Hepatocyte (in vitro differentiated cells): ENCODE measurements at regions not wholly inside any gene's neighbourhood (a gene's known extent, or its start where the extent isn't known, plus 50 kb on each side); places are given as distances from the start of the nearest gene placed in this dataset.
A peak's percentile ranks its signal among the peaks of the same experiment; 100 is the strongest.

ENCODE experiments used
- DNase-seq: peaks from one replicate; pipeline ENCODE4 v3.0.0-alpha.2; 2016; ENCODE audit warnings: low spot score
- H2AFZ ChIP-seq: fragments of 200-600 bp; sonication (generic); 2 replicates; pipeline ENCODE4 v1.6.0; 2016; ENCODE audit warnings: antibody characterized with exemption, mild to moderate bottlenecking
- H3K27ac ChIP-seq: fragments of 200-600 bp; sonication (generic); 2 replicates; pipeline ENCODE4 v1.5.1; 2016; ENCODE audit warnings: mild to moderate bottlenecking
- H3K27me3 ChIP-seq: fragments of 200-600 bp; sonication (generic); 2 replicates; pipeline ENCODE4 v1.6.1; 2016
- H3K36me3 ChIP-seq: fragments of 200-600 bp; sonication (generic); replicated peaks from 2 replicates; pipeline ENCODE4 v1.5.1; 2016; ENCODE audit warnings: low read depth; ENCODE audit not compliant: insufficient read depth
- H3K4me1 ChIP-seq: fragments of 200-600 bp; sonication (generic); 2 replicates; pipeline ENCODE4 v1.5.1; 2016; ENCODE audit warnings: mild to moderate bottlenecking, moderate library complexity; ENCODE audit not compliant: insufficient read depth
- H3K4me2 ChIP-seq: fragments of 200-600 bp; sonication (generic); 2 replicates; pipeline ENCODE4 v1.6.0; 2016
- H3K4me3 ChIP-seq: fragments of 200-600 bp; sonication (generic); 2 replicates; pipeline ENCODE4 v1.5.1; 2016; ENCODE audit warnings: mild to moderate bottlenecking
- H3K79me2 ChIP-seq: fragments of 200-600 bp; sonication (generic); 2 replicates; pipeline ENCODE4 v1.6.0; 2017; ENCODE audit warnings: mild to moderate bottlenecking
- H3K9me2 ChIP-seq: fragments of 200-600 bp; sonication (generic); replicated peaks from 2 replicates; pipeline ENCODE4 v1.6.0; 2017; ENCODE audit warnings: mild to moderate bottlenecking; ENCODE audit not compliant: insufficient read depth
- H3K9me3 ChIP-seq: fragments of 200-600 bp; sonication (generic); 2 replicates; pipeline ENCODE4 v1.5.1; 2016; ENCODE audit warnings: low read depth, mild to moderate bottlenecking
- H4K20me1 ChIP-seq: fragments of 200-600 bp; sonication (generic); 2 replicates; pipeline ENCODE4 v1.6.0; 2016; ENCODE audit warnings: mild to moderate bottlenecking; ENCODE audit not compliant: insufficient read depth, poor library complexity, severe bottlenecking
- CTCF ChIP-seq: fragments of 200-600 bp; sonication (generic); IDR thresholded peaks from 2 replicates; pipeline ENCODE4 v1.5.1; 2016; ENCODE audit warnings: antibody characterized with exemption, mild to moderate bottlenecking; ENCODE audit not compliant: poor library complexity
- EZH2 ChIP-seq: fragments of 200-600 bp; sonication (generic); IDR thresholded peaks from 2 replicates; pipeline ENCODE4 v1.6.1; 2016; ENCODE audit warnings: antibody characterized with exemption, mild to moderate bottlenecking, borderline replicate concordance
- EZH2phosphoT487 ChIP-seq: fragments of 200-600 bp; sonication (generic); IDR thresholded peaks from one replicate; pipeline ENCODE4 v1.6.1; 2018; ENCODE audit warnings: antibody characterized with exemption, mild to moderate bottlenecking, low read depth, moderate library complexity; ENCODE audit not compliant: unreplicated experiment, severe bottlenecking
- WGBS: methylation state at CpG from one replicate; pipeline ENCODE4 v1.1.6; 2016; ENCODE audit warnings: low lambda C conversion rate; ENCODE audit errors: missing lambda C conversion rate; 5-methylcytosine and 5-hydroxymethylcytosine counted together

- DNase-seq = peak; percentile 70
- peak overlapping the region; percentile 40 for H3K4me2 ChIP-seq
These were observed 244.2 kb upstream of the OR4E1 start for GRCh38 chr14:21917699-21918436.

GRCh38 chr14:21915826-21916225 is 242.2 kb upstream of the OR4E1 start:
- peak overlapping the region; percentile 54 for H3K27ac ChIP-seq
- H3K4me1 ChIP-seq = peaks cover 7% of the 10 kb centered on the region
- TF ChIP-seq EZH2phosphoT487 (no peak), EZH2 (no peak), CTCF (no peak)
- no peaks in the 10 kb centered on the region for H4K20me1 ChIP-seq
- 48% methylated on average over 2 of the region's 2 CpGs for WGBS
- H3K9me2 ChIP-seq = no peaks in the 10 kb centered on the region
- peak overlapping the region; percentile 22 for H3K4me2 ChIP-seq
- H3K9me3 ChIP-seq = no peaks in the 10 kb centered on the region
- H3K36me3 ChIP-seq = no peaks in the 10 kb centered on the region
- peak overlapping the region; percentile 21 for H2AFZ ChIP-seq
- no peaks in the 10 kb centered on the region for H3K79me2 ChIP-seq
- H3K4me3 ChIP-seq = no peak overlapping the region
- H3K27me3 ChIP-seq = no peaks in the 10 kb centered on the region
- DNase-seq = peak; percentile 15

More at GRCh38 chr14:21917699-21918436, 244.2 kb upstream of the OR4E1 start:
- Histone ChIP-seq H3K27ac (no peak overlapping the region), H3K4me1 (peaks cover 7% of the 10 kb centered on the region), H3K9me2 (no peaks in the 10 kb centered on the region), H2AFZ (peak overlapping the region; percentile 7), H3K27me3 (no peaks in the 10 kb centered on the region), H3K4me3 (no peak overlapping the region), H3K9me3 (no peaks in the 10 kb centered on the region), H4K20me1 (no peaks in the 10 kb centered on the region), H3K36me3 (no peaks in the 10 kb centered on the region), H3K79me2 (no peaks in the 10 kb centered on the region)
- peak; percentile 86 for TF ChIP-seq CTCF
- no peak for TF ChIP-seq EZH2
- TF ChIP-seq EZH2phosphoT487 = no peak
- WGBS = 25% methylated on average over 4 of the region's 4 CpGs

- Histone ChIP-seq H3K27ac (no peak overlapping the region), H3K4me2 (no peak overlapping the region), H3K4me1 (peaks cover 7% of the 10 kb centered on the region), H3K36me3 (no peaks in the 10 kb centered on the region), H3K27me3 (no peaks in the 10 kb centered on the region), H3K9me3 (no peaks in the 10 kb centered on the region), H4K20me1 (no peaks in the 10 kb centered on the region), H3K4me3 (no peak overlapping the region), H2AFZ (no peak overlapping the region), H3K9me2 (no peaks in the 10 kb centered on the region), H3K79me2 (no peaks in the 10 kb centered on the region)
- TF ChIP-seq EZH2 = no peak
- TF ChIP-seq EZH2phosphoT487 = no peak
- peak; percentile 65 for TF ChIP-seq CTCF
- DNase-seq = peak; percentile 89
- 9% methylated on average over 6 of the region's 6 CpGs for WGBS
These were observed 240.1 kb upstream of the OR4E1 start for GRCh38 chr14:21913759-21914158.
